ENCODE measurements at regions not wholly inside any gene's neighbourhood (a gene's known extent, or its start where the extent isn't known, plus 50 kb on each side); places are given as distances from the start of the nearest gene placed in this dataset.

GRCh38 chr6:44717431-44717830 is 329.9 kb downstream of the CDC5L start:
- no peak for DNase-seq (ENCODE audit: low read depth)
- TF ChIP-seq CTCF (IDR thresholded peaks at IDR 0.05; ENCODE audit: low read depth, low read length) (no peak), MYC (IDR thresholded peaks at IDR 0.05; ENCODE audit: low read depth, low read length) (no peak), POLR2A (IDR thresholded peaks at IDR 0.05; ENCODE audit: extremely low read depth, insufficient read length) (no peak)
- TF ChIP-seq, protein P1, sequence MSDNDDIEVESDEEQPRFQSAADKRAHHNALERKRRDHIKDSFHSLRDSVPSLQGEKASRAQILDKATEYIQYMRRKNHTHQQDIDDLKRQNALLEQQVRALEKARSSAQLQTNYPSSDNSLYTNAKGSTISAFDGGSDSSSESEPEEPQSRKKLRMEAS (IDR thresholded peaks at IDR 0.05; ENCODE audit: low read depth, low read length), result no peak
- H3K4me3 ChIP-seq (ENCODE audit: low read depth, low read length), result no peak overlapping the region

GRCh38 chr6:44721954-44722578 is 334.6 kb downstream of the CDC5L start:
- DNase-seq (ENCODE audit: low read depth), result no peak
- TF ChIP-seq POLR2A (IDR thresholded peaks at IDR 0.05; ENCODE audit: extremely low read depth, insufficient read length) (no peak), MYC (IDR thresholded peaks at IDR 0.05; ENCODE audit: low read depth, low read length) (no peak), CTCF (IDR thresholded peaks at IDR 0.05; ENCODE audit: low read depth, low read length) (no peak)
- TF ChIP-seq, protein P1 (IDR thresholded peaks at IDR 0.05; ENCODE audit: low read depth, low read length), result no peak
- no peak overlapping the region for H3K4me3 ChIP-seq (ENCODE audit: low read depth, low read length)

- H3K4me3 ChIP-seq (ENCODE audit: low read depth, low read length), result no peak overlapping the region
- DNase-seq (ENCODE audit: low read depth), result no peak
- TF ChIP-seq POLR2A (IDR thresholded peaks at IDR 0.05; ENCODE audit: extremely low read depth, insufficient read length) (no peak), MYC (IDR thresholded peaks at IDR 0.05; ENCODE audit: low read depth, low read length) (no peak), CTCF (IDR thresholded peaks at IDR 0.05; ENCODE audit: low read depth, low read length) (no peak)
- TF ChIP-seq, protein P1 (IDR thresholded peaks at IDR 0.05; ENCODE audit: low read depth, low read length), result no peak
Measured at GRCh38 chr6:44722736-44723135, 335.2 kb downstream of the CDC5L start.

GRCh38 chr6:44723439-44724197 is 336.1 kb downstream of the CDC5L start:
- no peak overlapping the region for H3K4me3 ChIP-seq (ENCODE audit: low read depth, low read length)
- TF ChIP-seq CTCF (IDR thresholded peaks at IDR 0.05; ENCODE audit: low read depth, low read length) (no peak), POLR2A (IDR thresholded peaks at IDR 0.05; ENCODE audit: extremely low read depth, insufficient read length) (no peak), MYC (IDR thresholded peaks at IDR 0.05; ENCODE audit: low read depth, low read length) (no peak)
- TF ChIP-seq, protein P1 (IDR thresholded peaks at IDR 0.05; ENCODE audit: low read depth, low read length), result no peak
- DNase-seq (ENCODE audit: low read depth), result no peak

DNA sequence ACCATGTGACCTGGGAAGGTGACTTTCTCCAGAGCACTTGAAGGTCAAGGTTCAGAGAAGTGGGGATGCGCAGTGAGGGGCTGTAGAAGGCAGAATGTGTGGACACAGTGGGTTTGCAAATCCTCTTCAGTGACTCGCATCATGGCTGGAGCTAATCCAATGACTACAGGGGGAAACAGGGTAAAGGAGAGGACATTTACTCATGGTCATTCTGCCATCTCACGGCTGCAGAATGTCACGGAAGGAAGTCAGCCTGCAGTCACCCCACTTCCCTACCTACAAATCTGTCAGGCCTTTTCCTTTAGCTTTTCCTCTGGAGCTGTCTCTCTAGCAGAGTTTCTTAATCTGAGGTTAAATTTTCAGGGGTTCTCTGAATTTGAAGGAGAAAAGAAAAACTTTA is 337.6 kb downstream of the CDC5L start:
- no peak for DNase-seq (ENCODE audit: low read depth)
- TF ChIP-seq, protein P1 (IDR thresholded peaks at IDR 0.05; ENCODE audit: low read depth, low read length), result no peak
- no peak for TF ChIP-seq POLR2A (IDR thresholded peaks at IDR 0.05; ENCODE audit: extremely low read depth, insufficient read length)
- no peak for TF ChIP-seq MYC (IDR thresholded peaks at IDR 0.05; ENCODE audit: low read depth, low read length)
- no peak for TF ChIP-seq CTCF (IDR thresholded peaks at IDR 0.05; ENCODE audit: low read depth, low read length)
- no peak overlapping the region for H3K4me3 ChIP-seq (ENCODE audit: low read depth, low read length)
